Hematopoietic multipotent progenitor cell treated with erythropoietin and hydrocortisone succinate and interleukin-3 and kit ligand, for 17 days (in vitro differentiated cells): ENCODE measurements at regions not wholly inside any gene's neighbourhood (a gene's known extent, or its start where the extent isn't known, plus 50 kb on each side); places are given as distances from the start of the nearest gene placed in this dataset.

Experiments
- DNase-seq: peaks from one replicate; pipeline ENCODE4 v3.0.0-alpha.2; 2015; ENCODE audit warnings: low spot score

GRCh38 chr11:79890272-79890671 is 449.4 kb upstream of the TENM4 start:
- no peak for DNase-seq

GRCh38 chr11:79864882-79865281 is 424.1 kb upstream of the TENM4 start:
- DNase-seq: no peak

- no peak for DNase-seq
Observed at GRCh38 chr11:79860336-79860735, 419.5 kb upstream of the TENM4 start.

- no peak for DNase-seq
Observed at GRCh38 chr11:79857377-79858214, 416.8 kb upstream of the TENM4 start.

GRCh38 chr11:79852176-79852575 is 411.3 kb upstream of the TENM4 start:
- no peak for DNase-seq

- DNase-seq: no peak
Observed at GRCh38 chr11:79845002-79845709, 404.3 kb upstream of the TENM4 start.

- no peak for DNase-seq
Observed at GRCh38 chr11:79834015-79834414, 393.2 kb upstream of the TENM4 start.

- DNase-seq: no peak
Observed at GRCh38 chr11:79830446-79830845, 389.6 kb upstream of the TENM4 start.

GRCh38 chr11:79829891-79830290 is 389.1 kb upstream of the TENM4 start:
- no peak for DNase-seq

GRCh38 chr11:79822766-79823165 is 381.9 kb upstream of the TENM4 start:
- DNase-seq: no peak

GRCh38 chr11:79813551-79813950 is 372.7 kb upstream of the TENM4 start:
- no peak for DNase-seq

- DNase-seq: no peak
Observed at GRCh38 chr11:79809487-79809886, 368.7 kb upstream of the TENM4 start.

GRCh38 chr11:79807506-79807905 is 366.7 kb upstream of the TENM4 start:
- no peak for DNase-seq

GRCh38 chr11:79796704-79797103 is 355.9 kb upstream of the TENM4 start:
- DNase-seq: no peak

GRCh38 chr11:79794484-79795393 is 353.9 kb upstream of the TENM4 start:
- no peak for DNase-seq

- DNase-seq: no peak
Observed at GRCh38 chr11:79794057-79794456, 353.2 kb upstream of the TENM4 start.

- no peak for DNase-seq
Observed at GRCh38 chr11:79786961-79787360, 346.1 kb upstream of the TENM4 start.

GRCh38 chr11:79783833-79784232 is 343.0 kb upstream of the TENM4 start:
- DNase-seq: no peak

- no peak for DNase-seq
Observed at GRCh38 chr11:79768343-79768742, 327.5 kb upstream of the TENM4 start.

GRCh38 chr11:79762279-79762921 is 321.6 kb upstream of the TENM4 start:
- no peak for DNase-seq

GRCh38 chr11:79758325-79758724 is 317.5 kb upstream of the TENM4 start:
- DNase-seq: no peak

GRCh38 chr11:79747406-79747805 is 306.6 kb upstream of the TENM4 start:
- DNase-seq: no peak
